OCI-LY3 (cell line): ENCODE measurements at regions not wholly inside any gene's neighbourhood (a gene's known extent, or its start where the extent isn't known, plus 50 kb on each side); places are given as distances from the start of the nearest gene placed in this dataset.

ENCODE experiments used
- H2AFZ ChIP-seq: fragments of 200-600, 300-600 bp; shearing (Covaris generic); 2 replicates; pipeline ENCODE4 v1.6.0; 2014; ENCODE audit warnings: antibody characterized with exemption, low read depth, low read length
- H3K27ac ChIP-seq: fragments of 200-600, 300-600 bp; sonication (generic); 2 replicates; pipeline ENCODE4 v1.5.1; 2014; ENCODE audit warnings: mild to moderate bottlenecking, low read length, moderate library complexity, mixed read lengths
- H3K27me3 ChIP-seq: fragments of 200-600, 300-600 bp; sonication (generic); 2 replicates; pipeline ENCODE4 v1.6.1; 2014; ENCODE audit warnings: low read depth, low read length, mixed read lengths
- H3K36me3 ChIP-seq: fragments of 200-600, 300-600 bp; sonication (generic); replicated peaks from 2 replicates; pipeline ENCODE3; 2014; ENCODE audit warnings: low read depth, low read length, mixed read lengths
- H3K4me1 ChIP-seq: fragments of 300-600, 200-600 bp; sonication (generic); 2 replicates; pipeline ENCODE4 v1.6.1; 2014; ENCODE audit warnings: low read length, mixed read lengths
- H3K4me2 ChIP-seq: fragments of 200-600, 300-600 bp; sonication (generic); 2 replicates; pipeline ENCODE4 v1.6.1; 2014; ENCODE audit warnings: low read length, mixed read lengths
- H3K4me3 ChIP-seq: fragments of 300-600, 200-600 bp; sonication (generic); 2 replicates; pipeline ENCODE4 v1.5.1; 2014; ENCODE audit warnings: antibody characterized with exemption, mild to moderate bottlenecking, low read length, moderate library complexity
- H3K79me2 ChIP-seq: fragments of 300-600, 200-600 bp; shearing (Covaris generic); 2 replicates; pipeline ENCODE4 v1.6.1; 2014; ENCODE audit warnings: mild to moderate bottlenecking, low read length, mixed read lengths
- H3K9ac ChIP-seq: fragments of 300-600, 200-600 bp; shearing (Covaris generic); 2 replicates; pipeline ENCODE4 v1.6.0; 2014; ENCODE audit warnings: mild to moderate bottlenecking, low read length, moderate library complexity
- H3K9me3 ChIP-seq: fragments of 200-600, 300-600 bp; shearing (Covaris generic); 2 replicates; pipeline ENCODE4 v1.6.1; 2014; ENCODE audit warnings: low read length, mixed read lengths; ENCODE audit not compliant: insufficient read depth
- H4K20me1 ChIP-seq: fragments of 200-600, 300-600 bp; sonication (generic); 2 replicates; pipeline ENCODE4 v1.6.1; 2016; ENCODE audit warnings: low read length, mixed read lengths; ENCODE audit not compliant: insufficient read depth
- EZH2phosphoT487 ChIP-seq: fragments of 200-600 bp; shearing (Covaris generic); IDR thresholded peaks from 2 replicates; pipeline ENCODE4 v1.6.1; 2018; ENCODE audit warnings: antibody characterized with exemption, mixed run types, low read depth
- TF ChIP-seq, protein P1 (sequence below): fragments of 200-600, 300-600 bp; sonication (generic); IDR thresholded peaks from 2 replicates; pipeline ENCODE4 v1.5.1; 2014; ENCODE audit warnings: antibody characterized with exemption, low read length, low read depth

DNA sequence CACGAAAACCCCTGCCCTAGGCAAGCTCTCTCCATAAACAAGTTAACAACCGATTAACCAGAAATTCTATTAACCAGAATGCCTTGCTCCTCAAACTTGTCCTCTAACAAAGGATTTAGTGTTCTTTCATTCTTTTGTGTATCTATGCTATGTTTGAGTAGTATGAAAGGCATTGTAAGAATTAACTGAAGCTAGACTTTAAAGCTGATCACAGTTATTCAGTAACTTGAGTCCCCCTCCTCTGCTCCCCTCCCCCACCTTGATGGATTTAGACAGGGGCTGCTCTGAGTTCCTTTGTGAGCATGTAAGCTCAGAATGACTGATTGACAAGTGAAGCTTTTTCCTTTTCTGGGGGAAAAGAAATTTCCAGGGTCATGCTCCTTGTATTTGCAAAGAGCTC lies 257.6 kb downstream of the TTLL7 start:
- Histone ChIP-seq H4K20me1 (no peaks in the 10 kb centered on the region), H3K4me2 (no peak overlapping the region), H3K27ac (no peak overlapping the region), H3K4me3 (no peak overlapping the region), H3K9me3 (no peaks in the 10 kb centered on the region), H3K4me1 (peaks cover 42% of the 10 kb centered on the region), H3K36me3 (no peaks in the 10 kb centered on the region), H3K79me2 (no peaks in the 10 kb centered on the region), H3K27me3 (no peaks in the 10 kb centered on the region), H2AFZ (no peak overlapping the region), H3K9ac (no peak overlapping the region)
- TF ChIP-seq, protein P1, sequence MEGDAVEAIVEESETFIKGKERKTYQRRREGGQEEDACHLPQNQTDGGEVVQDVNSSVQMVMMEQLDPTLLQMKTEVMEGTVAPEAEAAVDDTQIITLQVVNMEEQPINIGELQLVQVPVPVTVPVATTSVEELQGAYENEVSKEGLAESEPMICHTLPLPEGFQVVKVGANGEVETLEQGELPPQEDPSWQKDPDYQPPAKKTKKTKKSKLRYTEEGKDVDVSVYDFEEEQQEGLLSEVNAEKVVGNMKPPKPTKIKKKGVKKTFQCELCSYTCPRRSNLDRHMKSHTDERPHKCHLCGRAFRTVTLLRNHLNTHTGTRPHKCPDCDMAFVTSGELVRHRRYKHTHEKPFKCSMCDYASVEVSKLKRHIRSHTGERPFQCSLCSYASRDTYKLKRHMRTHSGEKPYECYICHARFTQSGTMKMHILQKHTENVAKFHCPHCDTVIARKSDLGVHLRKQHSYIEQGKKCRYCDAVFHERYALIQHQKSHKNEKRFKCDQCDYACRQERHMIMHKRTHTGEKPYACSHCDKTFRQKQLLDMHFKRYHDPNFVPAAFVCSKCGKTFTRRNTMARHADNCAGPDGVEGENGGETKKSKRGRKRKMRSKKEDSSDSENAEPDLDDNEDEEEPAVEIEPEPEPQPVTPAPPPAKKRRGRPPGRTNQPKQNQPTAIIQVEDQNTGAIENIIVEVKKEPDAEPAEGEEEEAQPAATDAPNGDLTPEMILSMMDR, result no peak
- no peak for TF ChIP-seq EZH2phosphoT487

DNA sequence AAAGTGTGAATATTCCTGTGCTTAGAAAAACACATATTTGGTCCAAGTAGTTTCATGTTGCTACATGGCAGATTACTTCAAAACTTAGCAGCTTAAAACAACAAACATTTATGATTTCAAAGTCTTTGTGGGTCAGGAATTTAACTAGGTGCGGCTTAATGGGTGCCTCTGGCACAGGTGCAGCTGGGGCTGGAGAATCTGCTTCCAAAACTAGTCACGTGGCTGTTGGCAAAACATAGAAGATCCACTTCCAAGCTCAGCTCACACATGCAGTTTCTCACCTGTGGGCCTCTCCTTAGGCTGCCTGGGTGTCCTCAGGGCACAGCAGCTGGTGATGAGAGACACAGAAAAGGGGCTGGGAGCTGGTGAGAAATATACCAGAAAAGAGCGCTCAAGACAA lies 263.4 kb downstream of the TTLL7 start:
- no peak for TF ChIP-seq EZH2phosphoT487
- TF ChIP-seq, protein P1, result no peak
- Histone ChIP-seq H3K4me3 (no peak overlapping the region), H3K4me2 (no peak overlapping the region), H3K27ac (no peak overlapping the region), H3K79me2 (no peaks in the 10 kb centered on the region), H2AFZ (no peak overlapping the region), H3K4me1 (no peaks in the 10 kb centered on the region), H3K36me3 (no peaks in the 10 kb centered on the region), H3K9me3 (no peaks in the 10 kb centered on the region), H3K27me3 (no peaks in the 10 kb centered on the region), H4K20me1 (no peaks in the 10 kb centered on the region), H3K9ac (no peak overlapping the region)

DNA sequence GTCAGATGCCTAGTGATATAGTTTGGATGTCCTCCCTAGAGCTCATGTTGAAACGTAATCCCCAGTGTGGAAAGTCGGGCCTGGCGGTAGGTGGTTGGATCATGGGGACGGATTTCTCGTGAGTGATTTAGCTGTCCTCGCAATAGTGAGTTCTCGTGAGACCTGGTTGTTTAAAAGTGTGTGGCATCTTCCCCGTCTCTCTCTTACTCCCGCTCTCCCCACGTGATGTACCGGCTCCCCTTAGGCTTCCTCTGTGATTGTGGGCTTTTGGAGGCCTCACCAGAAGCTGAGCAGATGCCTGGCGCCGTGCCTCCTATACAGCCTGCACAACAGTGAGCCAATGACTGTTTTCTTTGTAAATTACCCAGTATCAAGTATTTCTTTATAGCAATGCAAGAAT lies 264.5 kb downstream of the TTLL7 start:
- H3K4me1 ChIP-seq, result no peaks in the 10 kb centered on the region
- H3K4me3 ChIP-seq, result no peak overlapping the region
- no peak overlapping the region for H3K9ac ChIP-seq
- no peaks in the 10 kb centered on the region for H3K79me2 ChIP-seq
- H3K27me3 ChIP-seq, result no peaks in the 10 kb centered on the region
- no peaks in the 10 kb centered on the region for H4K20me1 ChIP-seq
- no peak overlapping the region for H2AFZ ChIP-seq
- H3K36me3 ChIP-seq, result no peaks in the 10 kb centered on the region
- no peaks in the 10 kb centered on the region for H3K9me3 ChIP-seq
- H3K4me2 ChIP-seq, result no peak overlapping the region
- no peak for TF ChIP-seq EZH2phosphoT487
- TF ChIP-seq, protein P1, result no peak
- H3K27ac ChIP-seq, result no peak overlapping the region

DNA sequence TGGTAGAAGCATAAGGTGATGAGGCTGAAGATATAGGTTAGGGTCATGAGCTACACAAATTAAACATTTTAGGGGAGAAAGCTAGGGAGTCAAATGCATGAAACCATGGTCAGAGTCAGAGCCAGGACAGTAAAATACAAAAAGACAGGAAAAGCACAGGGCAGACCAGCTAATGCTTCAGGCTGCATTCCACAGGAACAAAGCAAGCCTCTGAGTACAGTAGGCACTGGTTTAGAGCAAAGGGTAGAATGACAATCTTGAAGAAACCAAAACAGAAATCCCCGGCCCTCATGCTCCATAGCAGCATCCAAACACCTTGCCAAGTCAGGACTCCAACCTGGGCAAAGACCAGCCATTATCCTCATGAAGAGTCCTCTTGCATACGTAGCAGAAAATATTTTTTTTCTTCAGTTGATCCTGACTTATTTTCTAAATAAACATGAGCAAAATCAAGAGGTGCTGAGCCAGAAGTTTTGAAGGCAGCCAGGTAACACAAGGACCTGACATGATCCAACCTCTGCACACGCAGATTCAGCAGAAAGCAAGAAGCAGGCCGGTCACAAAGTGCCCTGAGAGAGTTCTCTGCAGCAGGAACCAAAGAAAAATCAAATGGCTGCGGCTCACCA lies 273.1 kb downstream of the TTLL7 start:
- TF ChIP-seq EZH2phosphoT487, result no peak
- TF ChIP-seq, protein P1, result no peak
- H3K4me3 ChIP-seq, result no peak overlapping the region

More for the DNA sequence above, 273.1 kb downstream of the TTLL7 start:
- Histone ChIP-seq H3K36me3 (no peaks in the 10 kb centered on the region), H2AFZ (no peak overlapping the region), H3K79me2 (no peaks in the 10 kb centered on the region), H3K4me1 (peaks cover 14% of the 10 kb centered on the region), H3K4me2 (no peak overlapping the region), H4K20me1 (no peaks in the 10 kb centered on the region), H3K27ac (no peak overlapping the region), H3K27me3 (no peaks in the 10 kb centered on the region), H3K9me3 (no peaks in the 10 kb centered on the region), H3K9ac (no peak overlapping the region)
